Right renal cortex interstitium (tissue), 3 donors: ENCODE measurements at regions not wholly inside any gene's neighbourhood (a gene's known extent, or its start where the extent isn't known, plus 50 kb on each side); places are given as distances from the start of the nearest gene placed in this dataset.

ENCODE experiments used
- DNase-seq, 3 donors: peaks; one replicate each; pipeline ENCODE4 v3.0.0-alpha.2; 2013; ENCODE audit warnings: low read depth in 3 of 3, low spot score in 2 of 3

GRCh38 chr2:144333143-144333555 is 186.8 kb downstream of the ZEB2 start:
- DNase-seq = no peak

DNA sequence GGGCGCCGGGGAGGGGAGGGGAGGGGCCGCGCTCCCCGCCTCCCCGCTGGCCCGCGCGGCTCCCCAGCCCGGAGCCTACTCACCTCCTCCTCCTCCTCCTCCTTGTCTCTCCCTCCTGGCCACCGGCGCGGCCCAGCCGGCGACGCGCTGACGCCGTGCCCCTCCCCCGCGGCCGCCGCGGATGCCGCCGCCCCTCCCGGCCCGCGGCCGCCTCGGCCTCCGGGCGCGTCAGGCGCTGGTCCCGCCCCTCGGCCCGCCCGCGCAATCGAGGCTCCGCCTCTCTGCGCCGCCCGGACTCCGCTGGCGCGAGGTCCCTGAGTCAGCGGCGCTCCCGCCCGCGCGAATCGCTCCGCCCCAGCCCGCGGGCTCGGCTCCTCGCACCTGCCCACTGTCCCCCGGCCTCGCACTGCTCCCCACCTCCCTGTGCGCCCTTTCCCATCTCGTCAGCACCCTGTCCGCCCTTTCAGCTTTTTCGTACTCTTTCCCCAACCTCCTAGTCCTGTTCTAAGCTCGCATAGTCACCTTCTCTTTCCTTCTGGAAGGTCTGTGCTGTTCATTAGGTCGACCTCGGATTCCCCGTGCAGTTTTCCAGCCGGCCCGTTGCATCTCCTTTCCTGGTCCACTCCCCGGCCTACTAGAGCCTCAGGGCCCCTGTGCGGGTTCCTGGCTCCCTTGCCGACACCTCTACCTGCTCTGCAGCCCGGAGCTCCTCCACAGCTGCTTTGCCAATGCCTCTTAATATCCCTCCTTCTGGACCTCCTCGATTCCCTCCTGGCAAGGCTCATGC is 187.4 kb downstream of the ZEB2 start:
- peak; percentile 61 to 85 (median 75) for DNase-seq

GRCh38 chr2:144331674-144332355 is 188.1 kb downstream of the ZEB2 start:
- DNase-seq = peak in 1 of 3 donors; percentile 51

DNA sequence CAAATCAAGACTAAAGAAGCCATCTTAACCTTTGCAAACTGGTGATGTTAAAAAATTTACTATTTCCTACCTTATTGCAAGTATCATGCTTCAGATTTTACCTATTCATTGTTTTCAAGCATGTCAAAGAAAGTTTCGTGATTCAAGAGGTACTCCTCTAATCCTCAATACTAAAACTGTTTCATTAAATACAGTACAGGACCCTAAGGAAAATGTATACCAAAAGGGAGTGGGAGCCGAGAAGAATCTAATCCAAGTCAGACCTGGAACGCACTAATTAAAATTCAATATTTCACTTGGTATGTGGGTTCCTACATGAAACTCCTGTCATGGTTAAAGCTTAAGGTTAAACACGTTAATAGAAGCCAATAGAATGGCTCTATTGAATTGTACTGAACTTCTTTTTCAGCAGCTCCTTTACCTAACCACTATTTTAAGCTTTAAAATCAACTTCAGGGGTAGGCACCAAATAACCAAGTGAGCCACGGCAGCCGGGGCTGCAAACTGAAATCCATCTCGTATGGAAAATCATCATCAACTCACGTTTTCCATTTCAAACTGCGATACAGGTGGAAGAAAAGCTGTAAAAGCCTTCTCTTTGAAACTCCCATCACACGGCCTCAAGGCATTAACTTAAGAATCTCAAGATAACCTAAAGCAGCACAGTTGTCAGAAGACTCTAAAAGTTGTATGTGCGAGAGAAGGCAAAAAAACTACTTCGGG is 188.8 kb downstream of the ZEB2 start:
- peak in 1 of 3 donors; percentile 40 for DNase-seq

DNA sequence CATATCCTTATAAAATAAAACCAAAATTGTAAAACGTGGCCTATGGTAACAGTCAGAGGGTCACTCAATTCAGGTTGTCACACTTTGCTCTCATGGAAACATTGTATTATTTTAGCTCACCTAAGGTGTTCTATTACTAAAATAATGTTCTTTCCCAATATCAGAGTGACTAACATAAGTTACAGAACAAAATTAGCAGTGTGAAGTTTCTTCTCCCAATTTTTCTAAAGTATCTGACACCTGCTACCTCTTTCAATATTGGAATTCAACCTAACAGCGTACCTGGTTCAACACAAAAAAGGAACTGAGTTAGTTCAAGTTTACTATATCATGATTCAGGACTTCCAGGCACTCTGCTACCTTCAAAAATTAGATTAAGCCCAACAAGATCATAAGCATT is 190.4 kb downstream of the ZEB2 start:
- DNase-seq = no peak

- DNase-seq = no peak
Observed at GRCh38 chr2:144328938-144329337, 191.0 kb downstream of the ZEB2 start.

DNA sequence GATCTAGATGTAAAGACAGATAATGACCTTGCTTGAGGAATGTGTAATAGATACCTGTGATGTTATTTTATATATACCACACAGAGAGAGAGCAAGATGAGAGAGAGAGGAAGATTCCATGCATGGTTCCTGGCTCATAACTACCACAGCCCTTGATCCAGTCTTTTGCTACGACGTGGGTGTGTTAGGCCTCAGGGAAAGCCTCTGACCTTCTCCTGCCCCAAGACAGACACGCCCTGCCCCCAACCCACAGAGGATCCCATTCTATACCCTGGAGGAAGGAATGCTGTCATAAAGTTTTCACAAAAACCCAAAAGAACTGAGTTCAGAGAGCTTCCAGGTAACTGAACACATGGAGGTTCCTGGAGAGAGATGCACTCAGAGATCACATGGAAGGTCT is 193.1 kb downstream of the ZEB2 start:
- no peak for DNase-seq

DNA sequence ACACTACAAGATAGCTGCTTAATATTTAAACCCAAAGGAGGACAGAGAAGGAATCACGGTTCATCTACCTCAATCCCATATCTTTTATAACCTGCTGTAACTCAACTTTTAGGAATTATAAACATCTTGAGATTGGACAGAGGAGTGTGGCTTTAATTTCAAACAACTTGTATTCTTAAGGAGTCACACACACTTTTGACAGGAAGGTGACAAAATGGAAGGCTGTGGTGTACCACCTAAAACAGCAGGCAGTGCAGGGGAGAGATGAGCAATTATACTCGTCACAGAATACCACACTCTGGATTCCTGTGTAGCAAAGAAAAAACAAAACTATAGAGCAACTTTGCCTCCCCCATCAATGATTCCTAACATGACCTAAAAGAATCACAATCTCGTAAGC is 194.8 kb downstream of the ZEB2 start:
- no peak for DNase-seq

DNA sequence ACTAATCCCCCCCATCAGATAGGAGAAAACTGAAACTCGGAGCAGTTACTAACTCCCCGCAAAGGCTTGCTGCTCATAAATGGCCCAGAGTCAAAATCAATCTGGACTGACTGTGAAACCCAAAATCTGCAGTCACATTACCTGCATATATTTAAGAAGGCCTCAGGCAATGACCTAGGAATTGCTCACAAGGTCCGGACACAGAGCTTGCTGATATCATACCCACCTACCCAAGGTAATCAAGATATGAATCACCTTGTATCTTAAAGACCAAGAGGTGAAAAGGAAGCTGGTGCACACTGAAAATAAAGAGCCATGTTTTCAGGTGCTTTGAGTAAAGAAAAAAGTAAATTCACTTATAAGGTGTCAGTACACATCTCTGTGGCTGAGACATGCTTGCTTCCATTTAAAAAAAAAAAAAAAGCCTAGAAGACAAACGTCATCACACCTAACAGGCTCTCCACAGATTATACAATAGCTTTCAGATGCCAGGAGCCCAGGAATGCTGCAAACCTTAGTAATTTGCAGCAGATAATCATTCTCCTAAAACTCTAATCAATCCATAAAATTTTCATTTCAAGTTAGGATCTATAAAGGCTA is 195.4 kb downstream of the ZEB2 start:
- no peak for DNase-seq

- no peak for DNase-seq
Observed at GRCh38 chr2:144323946-144324345, 196.0 kb downstream of the ZEB2 start.

DNA sequence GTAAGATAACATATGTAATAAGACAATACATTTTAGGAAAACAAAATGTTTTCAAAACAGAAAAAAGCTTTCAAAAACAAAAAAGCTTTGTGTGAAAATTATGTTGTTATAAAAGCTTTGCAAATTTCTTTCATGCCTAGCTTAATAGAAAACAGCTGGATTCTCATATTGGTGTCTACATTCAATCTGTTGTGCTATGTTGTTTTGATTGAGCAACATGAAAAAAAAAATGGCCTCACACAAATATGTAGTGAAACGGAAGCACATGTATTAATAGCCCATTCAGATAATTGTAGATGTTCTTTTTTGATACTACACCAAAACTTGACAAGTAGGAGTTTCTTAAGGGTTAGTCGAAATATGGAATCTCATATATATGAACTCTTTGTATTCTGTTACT is 197.5 kb downstream of the ZEB2 start:
- DNase-seq = no peak

GRCh38 chr2:144320491-144320890 is 199.4 kb downstream of the ZEB2 start:
- DNase-seq = no peak

- DNase-seq = no peak
Observed at GRCh38 chr2:144317071-144317738, 202.7 kb downstream of the ZEB2 start.

GRCh38 chr2:144310889-144311608 is 208.9 kb downstream of the ZEB2 start:
- no peak for DNase-seq

DNA sequence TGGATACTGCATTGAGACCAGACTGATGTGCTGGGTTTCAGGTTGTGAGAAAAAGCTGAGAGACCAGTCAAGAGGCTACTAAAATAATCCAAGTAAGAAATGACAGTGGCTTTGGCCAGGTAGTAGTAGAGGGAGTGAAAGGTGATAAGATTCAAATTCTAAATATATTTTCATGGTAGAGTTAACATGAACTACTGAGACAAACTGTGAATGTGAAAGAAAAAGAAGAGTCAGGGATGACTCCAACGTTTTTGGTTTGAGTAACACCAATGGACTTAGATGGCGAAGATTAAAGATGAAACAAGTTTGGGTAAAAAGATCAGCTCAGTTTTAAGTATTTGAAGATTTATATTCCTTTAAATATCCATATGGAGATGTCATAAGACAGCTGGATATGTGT is 209.4 kb downstream of the ZEB2 start:
- no peak for DNase-seq

- DNase-seq = no peak
Observed at GRCh38 chr2:144307711-144308110, 212.2 kb downstream of the ZEB2 start.

DNA sequence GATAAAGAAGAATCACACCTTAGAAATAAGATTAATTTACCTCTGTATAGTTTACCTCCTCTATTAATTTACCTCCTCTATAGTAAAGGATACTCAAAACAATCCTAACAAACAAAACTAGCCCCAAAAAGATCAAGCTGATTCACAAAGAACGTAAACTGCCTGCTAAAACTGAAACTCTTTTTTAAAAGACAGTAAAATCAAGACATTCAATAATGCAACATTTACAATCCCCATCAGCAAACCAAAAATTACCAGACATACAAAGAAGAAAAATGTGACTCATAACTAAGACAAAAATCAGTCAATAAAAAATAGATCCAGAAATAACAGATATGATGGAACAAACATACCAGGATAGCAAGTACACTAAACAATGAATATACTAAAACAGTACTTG is 215.7 kb downstream of the ZEB2 start:
- no peak for DNase-seq

DNA sequence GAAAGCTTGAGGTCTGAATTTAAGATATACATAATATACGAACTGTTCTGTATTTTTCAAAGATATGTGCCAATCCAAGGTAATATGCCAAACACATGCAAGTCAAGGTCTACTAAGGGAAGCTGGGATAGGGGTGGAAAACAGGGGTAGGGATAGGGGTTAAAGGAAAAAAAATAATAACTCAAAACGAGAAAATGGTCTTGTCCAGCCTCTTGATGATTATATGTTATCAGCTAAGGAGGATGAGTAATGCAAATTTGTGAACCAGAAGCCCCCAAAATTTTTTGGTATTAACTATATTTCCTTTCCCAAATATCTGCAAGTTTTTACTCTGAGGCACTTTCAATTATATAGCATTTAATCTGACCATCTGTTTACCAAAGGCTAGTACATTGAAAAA is 219.3 kb downstream of the ZEB2 start:
- DNase-seq = no peak

- DNase-seq = no peak
Observed at GRCh38 chr2:144290276-144290675, 229.6 kb downstream of the ZEB2 start.

DNA sequence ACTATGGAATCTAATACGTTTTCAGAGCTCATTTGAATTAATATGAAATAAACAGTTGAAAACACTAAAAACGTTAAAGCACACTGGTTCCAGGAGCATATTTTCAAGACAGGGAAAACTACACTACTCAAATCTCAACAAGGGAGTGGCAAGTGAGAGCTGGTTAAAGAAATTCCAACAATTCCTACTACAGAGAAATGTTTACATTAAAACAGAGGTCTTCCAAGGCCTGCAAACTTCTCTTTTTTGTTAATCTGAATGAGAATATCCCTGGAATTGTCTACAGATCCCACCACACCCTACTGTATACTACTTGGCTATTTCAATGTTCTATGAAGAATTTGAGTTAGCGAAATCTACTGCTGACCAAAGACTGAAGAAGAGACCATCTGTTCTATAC is 231.5 kb downstream of the ZEB2 start:
- DNase-seq = no peak
